Epithelial cell of esophagus (primary cell): ENCODE measurements at regions not wholly inside any gene's neighbourhood (a gene's known extent, or its start where the extent isn't known, plus 50 kb on each side); places are given as distances from the start of the nearest gene placed in this dataset.

Experiments used
- DNase-seq: peaks from one replicate; pipeline ENCODE4 v3.0.0; 2010; ENCODE audit warnings: low read depth
- H3K4me3 ChIP-seq: 2 replicates; pipeline ENCODE4 v1.5.1; 2011; ENCODE audit warnings: mild to moderate bottlenecking, low read length, control low read depth
- TF ChIP-seq, protein P1 (sequence below): IDR thresholded peaks from 2 replicates; pipeline ENCODE4 v1.5.1; 2011; ENCODE audit warnings: low read depth, mild to moderate bottlenecking, low read length, control low read depth, inconsistent platforms; ENCODE audit not compliant: insufficient read depth; ENCODE audit errors: missing control alignments

DNA sequence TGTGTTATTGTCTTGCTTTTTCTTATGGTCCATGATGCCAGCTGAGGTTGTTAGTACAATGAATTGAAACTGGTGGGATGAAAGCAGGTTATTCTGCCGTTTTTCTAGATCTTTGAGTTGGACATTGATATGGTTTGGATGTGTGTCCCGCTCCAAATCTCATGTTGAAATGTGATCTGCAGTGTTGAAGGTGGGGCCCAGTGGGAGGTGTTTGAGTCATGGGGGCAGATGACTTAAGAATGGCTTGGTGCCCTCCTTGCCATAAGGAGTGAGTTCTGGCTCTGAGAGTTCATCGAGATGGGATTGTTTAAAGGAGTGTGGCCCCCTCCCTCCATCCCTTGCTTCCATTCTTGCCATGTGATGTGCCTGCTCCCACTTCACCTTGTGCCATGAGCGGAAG lies 80.3 kb upstream of the PIAS1 start:
- TF ChIP-seq, protein P1, sequence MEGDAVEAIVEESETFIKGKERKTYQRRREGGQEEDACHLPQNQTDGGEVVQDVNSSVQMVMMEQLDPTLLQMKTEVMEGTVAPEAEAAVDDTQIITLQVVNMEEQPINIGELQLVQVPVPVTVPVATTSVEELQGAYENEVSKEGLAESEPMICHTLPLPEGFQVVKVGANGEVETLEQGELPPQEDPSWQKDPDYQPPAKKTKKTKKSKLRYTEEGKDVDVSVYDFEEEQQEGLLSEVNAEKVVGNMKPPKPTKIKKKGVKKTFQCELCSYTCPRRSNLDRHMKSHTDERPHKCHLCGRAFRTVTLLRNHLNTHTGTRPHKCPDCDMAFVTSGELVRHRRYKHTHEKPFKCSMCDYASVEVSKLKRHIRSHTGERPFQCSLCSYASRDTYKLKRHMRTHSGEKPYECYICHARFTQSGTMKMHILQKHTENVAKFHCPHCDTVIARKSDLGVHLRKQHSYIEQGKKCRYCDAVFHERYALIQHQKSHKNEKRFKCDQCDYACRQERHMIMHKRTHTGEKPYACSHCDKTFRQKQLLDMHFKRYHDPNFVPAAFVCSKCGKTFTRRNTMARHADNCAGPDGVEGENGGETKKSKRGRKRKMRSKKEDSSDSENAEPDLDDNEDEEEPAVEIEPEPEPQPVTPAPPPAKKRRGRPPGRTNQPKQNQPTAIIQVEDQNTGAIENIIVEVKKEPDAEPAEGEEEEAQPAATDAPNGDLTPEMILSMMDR = no peak
- no peak overlapping the region for H3K4me3 ChIP-seq
- DNase-seq = no peak

DNA sequence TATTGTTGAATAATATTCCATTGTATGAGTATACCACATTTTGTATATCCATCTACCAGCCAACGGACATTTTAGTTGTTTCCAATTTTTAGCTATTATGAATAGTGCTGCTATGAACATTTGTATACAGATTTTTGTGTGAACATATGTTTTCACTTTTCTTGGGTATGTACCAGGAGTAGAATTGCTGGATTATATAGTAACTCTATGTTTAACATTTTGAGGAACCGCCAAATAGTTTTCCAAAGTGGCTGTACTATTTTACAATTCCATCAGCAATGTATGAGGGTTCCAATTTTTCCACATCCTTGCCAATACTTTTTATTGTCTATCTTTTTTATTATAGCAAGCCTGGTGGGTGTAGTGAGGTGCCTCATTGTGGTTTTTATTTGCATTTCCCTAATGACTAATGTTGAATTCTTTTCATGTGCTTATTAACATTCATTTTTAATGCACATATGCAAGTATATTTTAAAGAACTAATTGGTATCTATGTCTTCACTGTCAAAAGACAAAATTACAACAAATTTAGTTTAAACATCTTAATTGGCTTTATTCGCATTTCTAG lies 77.5 kb upstream of the PIAS1 start:
- no peak for DNase-seq

DNA sequence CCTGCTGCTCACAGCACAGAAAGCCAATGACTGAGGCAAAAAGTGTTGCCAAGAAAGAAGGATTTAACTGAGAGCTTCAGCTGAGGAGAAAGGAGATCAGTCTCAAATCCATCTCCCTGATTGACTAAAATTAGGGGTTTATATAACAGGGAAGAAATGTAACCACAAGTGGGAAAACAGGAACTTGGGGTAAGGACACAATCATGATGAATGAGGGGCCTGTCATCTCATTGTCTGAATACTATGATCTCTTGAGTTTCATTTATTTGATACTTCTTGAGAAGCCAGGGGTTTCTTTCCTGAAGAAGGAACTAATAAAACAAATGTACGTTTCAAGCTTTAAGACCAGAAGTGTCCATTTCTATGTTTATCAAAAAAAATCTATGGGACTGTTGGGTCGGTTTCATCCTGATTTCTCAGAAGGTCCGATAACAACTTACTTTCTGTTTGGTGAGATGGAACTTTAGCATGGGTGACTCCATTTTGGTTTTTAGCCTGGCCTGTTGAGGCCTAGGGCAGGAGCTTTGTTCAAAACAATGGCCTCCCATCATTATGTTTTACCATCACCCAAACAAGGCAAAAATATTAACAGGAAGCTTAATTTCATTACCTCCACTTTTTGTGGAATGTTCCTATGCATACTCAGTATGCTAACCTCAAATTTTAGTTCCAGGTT lies 76.6 kb upstream of the PIAS1 start:
- TF ChIP-seq, protein P1 = no peak
- no peak overlapping the region for H3K4me3 ChIP-seq
- no peak for DNase-seq

More for the DNA sequence above, 77.5 kb upstream of the PIAS1 start:
- no peak overlapping the region for H3K4me3 ChIP-seq
- TF ChIP-seq, protein P1 = no peak

DNA sequence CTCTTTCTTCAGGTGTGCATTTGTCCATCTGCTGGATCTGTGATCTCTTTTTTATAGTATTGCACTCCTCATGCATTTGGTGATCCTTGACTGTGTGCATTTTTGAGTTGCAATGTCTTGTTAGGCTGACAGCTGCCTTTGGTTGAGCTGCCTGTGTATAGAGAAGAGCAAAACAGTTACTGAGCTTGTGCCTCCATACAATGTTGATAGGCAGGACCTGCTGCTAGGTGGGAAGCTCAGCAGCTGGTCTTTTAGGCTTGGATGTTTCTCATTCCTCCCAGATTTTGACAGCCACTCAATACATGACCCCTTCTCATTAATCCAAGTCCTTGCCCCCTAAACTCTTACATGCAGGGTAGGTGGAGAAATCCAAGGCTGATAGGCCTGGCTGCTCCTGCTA lies 74.8 kb upstream of the PIAS1 start:
- no peak overlapping the region for H3K4me3 ChIP-seq
- TF ChIP-seq, protein P1 = no peak
- no peak for DNase-seq

DNA sequence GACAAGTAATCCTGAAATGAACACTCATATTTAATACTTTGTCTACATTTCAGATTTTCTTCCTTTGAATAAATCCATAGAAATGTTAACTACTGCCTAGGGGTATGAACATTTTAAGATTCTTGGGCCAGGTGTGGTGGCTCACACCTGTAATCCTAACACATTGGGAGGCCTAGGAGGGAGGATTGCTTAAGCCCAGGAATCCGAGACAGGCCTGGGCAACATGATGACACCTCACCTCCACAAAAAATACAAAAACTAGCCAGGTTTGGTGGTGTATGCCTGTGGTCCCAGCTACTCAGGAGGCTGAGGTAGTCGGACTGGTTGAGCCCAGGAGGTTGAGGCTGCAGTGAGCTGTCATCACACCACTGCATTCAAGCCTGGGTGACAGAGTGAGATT lies 73.9 kb upstream of the PIAS1 start:
- no peak for DNase-seq
- H3K4me3 ChIP-seq = no peak overlapping the region
- TF ChIP-seq, protein P1 = no peak

DNA sequence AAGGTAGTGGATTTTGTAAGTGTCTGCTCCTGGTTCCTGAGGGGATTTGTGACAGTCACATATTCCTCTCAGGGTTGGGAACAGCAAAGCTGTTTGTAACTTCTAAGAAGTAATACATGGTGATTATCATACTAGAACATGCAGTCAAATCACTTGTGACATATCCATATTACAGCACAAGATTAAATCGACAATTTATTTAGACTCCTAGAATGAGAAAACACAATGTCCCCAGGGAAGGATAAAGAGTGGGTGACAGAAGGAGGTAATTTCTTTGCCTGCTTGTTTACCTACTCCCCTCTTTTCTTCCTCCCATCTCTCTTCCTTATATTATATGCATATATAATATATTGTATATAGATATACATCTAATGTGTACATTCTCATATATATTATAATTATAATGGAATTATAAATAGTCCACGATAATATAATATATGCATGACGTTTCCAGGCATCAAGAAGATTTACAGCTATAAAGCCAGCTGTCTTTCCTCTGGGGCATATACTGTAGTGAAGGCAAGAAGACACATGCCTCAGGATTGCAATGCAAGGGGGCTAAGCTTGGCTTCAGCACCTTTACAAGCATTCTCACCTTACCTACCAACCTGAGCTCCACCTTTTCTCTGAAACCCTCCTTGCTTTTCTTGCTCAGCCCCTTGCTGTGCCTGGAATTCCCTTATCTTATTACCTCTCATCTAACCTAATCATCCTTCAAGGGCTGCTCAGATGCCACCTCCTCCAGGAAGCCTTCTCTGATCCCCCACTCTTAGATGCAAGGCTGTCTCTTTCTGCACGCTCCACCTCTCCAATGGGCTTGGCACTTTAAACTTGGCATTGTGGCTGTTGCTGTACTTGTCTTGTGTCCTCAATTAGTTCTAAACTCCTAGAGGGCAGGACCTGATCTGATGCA lies 73.1 kb upstream of the PIAS1 start:
- no peak overlapping the region for H3K4me3 ChIP-seq
- TF ChIP-seq, protein P1 = no peak
- no peak for DNase-seq
